NT2/D1 (cell line): ENCODE measurements at regions not wholly inside any gene's neighbourhood (a gene's known extent, or its start where the extent isn't known, plus 50 kb on each side); places are given as distances from the start of the nearest gene placed in this dataset.

Experiments used
- SUZ12 ChIP-seq: IDR thresholded peaks from 2 replicates; pipeline ENCODE4 v1.6.1; 2011; ENCODE audit not compliant: insufficient read length, insufficient read depth; ENCODE audit errors: extremely low read depth
- YY1 ChIP-seq: IDR thresholded peaks from 2 replicates; pipeline ENCODE4 v1.6.1; 2011; ENCODE audit not compliant: insufficient read length, insufficient read depth
- ZNF274 ChIP-seq: IDR thresholded peaks from 2 replicates; pipeline ENCODE4 v1.6.1; 2011; ENCODE audit warnings: mild to moderate bottlenecking, low read depth, low read length

GRCh38 chr17:14506364-14506763 is 205.5 kb downstream of the HS3ST3B1 start:
- no peak for TF ChIP-seq YY1
- no peak for TF ChIP-seq ZNF274
- TF ChIP-seq SUZ12 = no peak
